B cell (primary cell): ENCODE measurements at regions not wholly inside any gene's neighbourhood (a gene's known extent, or its start where the extent isn't known, plus 50 kb on each side); places are given as distances from the start of the nearest gene placed in this dataset.

Experiments
- ATAC-seq: fragments of 200-7000 bp; cut with Tn5 transposase; one replicate; pipeline ENCODE4 v1.10.0; 2021; ENCODE audit warnings: low read depth, mild to moderate bottlenecking, moderate number of reproducible peaks, moderate library complexity
- CTCF ChIA-PET: fragments of 350-600 bp; sonication (Branson Sonifier 250); formaldehyde crosslinking; loops from one replicate; lab custom pipeline; 2021; ENCODE audit warnings: antibody characterized with exemption, inconsistent platforms; lab: Charles Lee
- POLR2A ChIA-PET: fragments of 350-600 bp; sonication (Branson Sonifier 250); formaldehyde crosslinking; loops from one replicate; lab custom pipeline; 2021; ENCODE audit warnings: antibody characterized with exemption; lab: Charles Lee
- DNase-seq: peaks from one replicate; pipeline ENCODE4 v3.0.0; 2013
- H2AFZ ChIP-seq: 2 replicates; pipeline ENCODE4 v1.6.1; 2012; ENCODE audit warnings: mild to moderate bottlenecking, low read depth, low read length; ENCODE audit not compliant: insufficient read depth, poor library complexity, severe bottlenecking
- H3K27ac ChIP-seq, 2 donors: 1 replicate in 1 of 2; 2 replicates in 1 of 2; pipeline ENCODE4 v1.5.1; 2012 to 2013; ENCODE audit warnings: low read length in 2 of 2, mild to moderate bottlenecking in 2 of 2, moderate library complexity in 1 of 2
- H3K27me3 ChIP-seq, 4 experiments: fragments of 200-600 bp in 1 of 4; sonication (generic) in 1 of 4; replicated peaks in 1 of 4; 1 replicate in 2 of 4; 2 replicates in 2 of 4; pipeline versions ENCODE4 v1.6.1 to v1.7.0; 2013 to 2016; ENCODE audit warnings: low read length in 3 of 4, mild to moderate bottlenecking in 2 of 4, mixed read lengths in 1 of 4, moderate library complexity in 1 of 4; ENCODE audit not compliant: insufficient read depth in 4 of 4, control insufficient read depth in 3 of 4; ENCODE audit errors: control extremely low read depth in 1 of 4
- H3K36me3 ChIP-seq, 2 experiments: replicated peaks in 1 of 2; 1 replicate in 1 of 2; 2 replicates in 1 of 2; pipeline versions ENCODE4 v1.6.1 to v1.7.1; 2013; ENCODE audit warnings: low read length in 1 of 2; ENCODE audit not compliant: insufficient read depth in 2 of 2, control insufficient read depth in 1 of 2; ENCODE audit errors: control extremely low read depth in 1 of 2, extremely low read depth in 1 of 2
- H3K4me1 ChIP-seq, 2 donors: fragments of 200-600 bp in 1 of 2; sonication (generic) in 1 of 2; 1 replicate in 1 of 2; 2 replicates in 1 of 2; pipeline versions ENCODE4 v1.5.1 to v1.6.1; 2013 to 2017; ENCODE audit warnings: low read length in 2 of 2; ENCODE audit not compliant: control insufficient read depth in 2 of 2, insufficient read depth in 2 of 2
- H3K4me2 ChIP-seq: replicated peaks from 2 replicates; pipeline ENCODE3; 2012; ENCODE audit warnings: mild to moderate bottlenecking, low read depth, low read length; ENCODE audit not compliant: poor library complexity, severe bottlenecking
- H3K4me3 ChIP-seq, 5 experiments: fragments of 200-600 bp in 1 of 5; sonication (generic) in 1 of 5; 1 replicate in 3 of 5; 2 replicates in 2 of 5; pipeline versions ENCODE4 v1.5.1 to v1.7.0; 2011 to 2016; ENCODE audit warnings: low read length in 4 of 5, mild to moderate bottlenecking in 4 of 5, low read depth in 2 of 5, control low read depth in 1 of 5, moderate library complexity in 1 of 5; ENCODE audit not compliant: insufficient read depth in 1 of 5; ENCODE audit errors: control extremely low read depth in 1 of 5, extremely low read depth in 1 of 5
- H3K79me2 ChIP-seq: fragments of 200-600 bp; sonication (generic); one replicate; pipeline ENCODE4 v1.6.0; 2016; ENCODE audit warnings: low read length; ENCODE audit not compliant: control insufficient read depth, insufficient read depth
- H3K9ac ChIP-seq: fragments of 200-600 bp; sonication (generic); 2 replicates; pipeline ENCODE4 v1.6.1; 2017; ENCODE audit warnings: mild to moderate bottlenecking, low read length, moderate library complexity
- H3K9me3 ChIP-seq, 3 donors: one replicate each; pipeline versions ENCODE4 v1.6.1 to v1.7.1; 2013; ENCODE audit warnings: low read length in 2 of 3; ENCODE audit not compliant: control insufficient read depth in 2 of 3, insufficient read depth in 1 of 3; ENCODE audit errors: control extremely low read depth in 1 of 3
- H4K20me1 ChIP-seq: 2 replicates; pipeline ENCODE4 v1.6.0; 2012; ENCODE audit warnings: mild to moderate bottlenecking, low read length; ENCODE audit not compliant: insufficient read depth, control insufficient read depth, poor library complexity, severe bottlenecking
- H3K27ac Mint-ChIP-seq: one replicate; pipeline ENCODE4 v1.8.0; 2021; ENCODE audit warnings: mixed read lengths
- H3K27me3 Mint-ChIP-seq: one replicate; pipeline ENCODE4 v1.8.0; 2021; ENCODE audit warnings: mixed read lengths
- H3K4me1 Mint-ChIP-seq: one replicate; pipeline ENCODE4 v1.8.0; 2021; ENCODE audit warnings: mixed read lengths
- H3K4me3 Mint-ChIP-seq: one replicate; pipeline ENCODE4 v1.8.0; 2021; ENCODE audit warnings: mixed read lengths
- H3K9me3 Mint-ChIP-seq: one replicate; pipeline ENCODE4 v1.8.0; 2022; ENCODE audit warnings: mixed read lengths; ENCODE audit not compliant: insufficient read depth
- CTCF ChIP-seq: fragments of 200-600 bp; IDR thresholded peaks from one replicate; pipeline ENCODE4 v1.8.0; 2022; ENCODE audit warnings: antibody characterized with exemption, mild to moderate bottlenecking
- EZH2 ChIP-seq: IDR thresholded peaks from 2 replicates; pipeline ENCODE4 v1.6.1; 2012; ENCODE audit warnings: borderline replicate concordance, low read depth, mild to moderate bottlenecking, moderate library complexity, low read length; ENCODE audit not compliant: insufficient read depth, poor library complexity, severe bottlenecking
- WGBS: methylation state at CpG from one replicate; pipeline ENCODE4 v1.1.5; 2013; ENCODE audit warnings: missing lambda C conversion rate; ENCODE audit not compliant: insufficient coverage; 5-methylcytosine and 5-hydroxymethylcytosine counted together
- intact Hi-C: fragments of 100-400 bp; cut with micrococcal nuclease; formaldehyde crosslinking; loops from one replicate; pipeline ENCODE4 v1.10.0; 2022

- ChIA-PET CTCF (no interaction called here), POLR2A (no interaction called here)
- H3K4me3 Mint-ChIP-seq: no peak overlapping the region
- no peaks in the 10 kb centered on the region for H3K27me3 Mint-ChIP-seq
- Histone ChIP-seq H3K4me2 (no peak overlapping the region), H3K9me3 (peaks cover 0 to 3% (median 0%) of the 10 kb centered on the region in 3 donors), H3K36me3 (no peaks in the 10 kb centered on the region), H3K27ac (no peak overlapping the region), H3K4me1 (no peaks in the 10 kb centered on the region), H3K79me2 (no peaks in the 10 kb centered on the region), H3K4me3 (no peak overlapping the region), H3K27me3 (no peaks in the 10 kb centered on the region), H4K20me1 (no peaks in the 10 kb centered on the region), H3K9ac (no peak overlapping the region), H2AFZ (no peak overlapping the region)
- no CpG with 5 or more reads among the region's 1 CpG for WGBS
- intact Hi-C loops: no loop called here
- ATAC-seq: no peak
- H3K4me1 Mint-ChIP-seq: no peaks in the 10 kb centered on the region
- no peak overlapping the region for H3K27ac Mint-ChIP-seq
- no peaks in the 10 kb centered on the region for H3K9me3 Mint-ChIP-seq
- TF ChIP-seq CTCF (no peak), EZH2 (no peak)
- no peak for DNase-seq
These were observed 416.6 kb downstream of the ZSWIM6 start for GRCh38 chr5:61748651-61749050.

- Histone ChIP-seq H3K36me3 (no peaks in the 10 kb centered on the region), H3K79me2 (no peaks in the 10 kb centered on the region), H3K9ac (no peak overlapping the region), H3K27ac (no peak overlapping the region), H2AFZ (no peak overlapping the region), H3K27me3 (no peaks in the 10 kb centered on the region), H3K4me1 (no peaks in the 10 kb centered on the region), H3K4me3 (no peak overlapping the region), H3K4me2 (no peak overlapping the region), H4K20me1 (no peaks in the 10 kb centered on the region), H3K9me3 (peaks cover 0 to 3% (median 0%) of the 10 kb centered on the region in 3 donors)
- H3K4me3 Mint-ChIP-seq: no peak overlapping the region
- H3K27ac Mint-ChIP-seq: no peak overlapping the region
- ChIA-PET CTCF (no interaction called here), POLR2A (no interaction called here)
- H3K9me3 Mint-ChIP-seq: no peaks in the 10 kb centered on the region
- intact Hi-C loops: no loop called here
- no peaks in the 10 kb centered on the region for H3K27me3 Mint-ChIP-seq
- no peak for ATAC-seq
- DNase-seq: no peak
- no peak for TF ChIP-seq CTCF
- TF ChIP-seq EZH2: no peak
- H3K4me1 Mint-ChIP-seq: no peaks in the 10 kb centered on the region
These were observed 420.5 kb downstream of the ZSWIM6 start for GRCh38 chr5:61752588-61752987.
